ENCODE measurements at regions not wholly inside any gene's neighbourhood (a gene's known extent, or its start where the extent isn't known, plus 50 kb on each side); places are given as distances from the start of the nearest gene placed in this dataset.

GRCh38 chr20:10774357-10774943, 100.7 kb upstream of the JAG1 start:
- Histone ChIP-seq H3K9me3 (no peaks in the 10 kb centered on the region), H2AFZ (ENCODE audit: low read depth) (no peak overlapping the region), H3K79me2 (ENCODE audit: insufficient read depth) (no peaks in the 10 kb centered on the region), H3K9ac (no peak overlapping the region), H3K36me3 (replicated peaks in 1 of 2; ENCODE audit: control insufficient read depth in 1 of 2, insufficient read depth in 2 of 2, low read length in 1 of 2) (no peaks in the 10 kb centered on the region), H3K4me3 (ENCODE audit: low read depth in 2 of 2, low read length in 1 of 2) (no peak overlapping the region), H3K27ac (ENCODE audit: low read depth in 2 of 2, low read length in 1 of 2) (no peak overlapping the region), H3K4me2 (no peak overlapping the region), H3K4me1 (ENCODE audit: control insufficient read depth in 1 of 2, insufficient read depth in 2 of 2, low read depth in 1 of 2, low read length in 1 of 2) (no peaks in the 10 kb centered on the region; a peak in 1 of 4 replicates), H3K27me3 (ENCODE audit: insufficient read depth) (no peaks in the 10 kb centered on the region), H3F3A (replicated peaks; ENCODE audit: insufficient read depth) (no peaks in the 10 kb centered on the region), H4K20me1 (ENCODE audit: insufficient read depth) (no peaks in the 10 kb centered on the region), H3K9me2 (no peaks in the 10 kb centered on the region)
- DNase-seq = no peak
- ChIA-PET CTCF (no interaction called here), POLR2A (no interaction called here)
- TF ChIP-seq FOSL2 (IDR thresholded peaks at IDR 0.05; ENCODE audit: borderline replicate concordance, low read depth) = no peak
- no peak for TF ChIP-seq MEF2A (IDR thresholded peaks at IDR 0.05; ENCODE audit: borderline replicate concordance, low read depth)
- no peak for TF ChIP-seq SIN3A (IDR thresholded peaks at IDR 0.05; ENCODE audit: borderline replicate concordance, low read depth, low read length)
- WGBS (ENCODE audit: low lambda C conversion rate) = 7% methylated on average over 1 of the region's 1 CpG

GRCh38 chr20:10777710-10778109, 103.9 kb upstream of the JAG1 start:
- no peaks in the 10 kb centered on the region; a peak in 1 of 4 replicates for H3K4me1 ChIP-seq (ENCODE audit: control insufficient read depth in 1 of 2, insufficient read depth in 2 of 2, low read depth in 1 of 2, low read length in 1 of 2)
- H3K27ac ChIP-seq (ENCODE audit: low read depth in 2 of 2, low read length in 1 of 2) = no peak overlapping the region
- POLR2A ChIA-PET = no interaction called here
- CTCF ChIA-PET = interaction anchor here (1.0 kb wide), 1 partner anchor 22 kb away, joined by 3 read pairs; no protein-coding TSS in a partner anchor
- no peaks in the 10 kb centered on the region for H3K79me2 ChIP-seq (ENCODE audit: insufficient read depth)
- H3K9me3 ChIP-seq = no peaks in the 10 kb centered on the region
- no peaks in the 10 kb centered on the region for H4K20me1 ChIP-seq (ENCODE audit: insufficient read depth)
- no peak overlapping the region for H2AFZ ChIP-seq (ENCODE audit: low read depth)
- TF ChIP-seq SMC3 (IDR thresholded peaks at IDR 0.05; ENCODE audit: low read depth, low read length) = no peak
- TF ChIP-seq PBX3 (IDR thresholded peaks at IDR 0.05) = no peak
- TF ChIP-seq SIN3A (IDR thresholded peaks at IDR 0.05; ENCODE audit: borderline replicate concordance, low read depth, low read length) = no peak
- TF ChIP-seq GABPA (IDR thresholded peaks at IDR 0.05; ENCODE audit: low read depth) = no peak
- no peak for TF ChIP-seq ELF1 (IDR thresholded peaks at IDR 0.05)
- TF ChIP-seq MEF2A (IDR thresholded peaks at IDR 0.05; ENCODE audit: borderline replicate concordance, low read depth) = no peak
- TF ChIP-seq CHD2 (IDR thresholded peaks at IDR 0.05; ENCODE audit: low read length, partially characterized antibody) = no peak
- no peak for TF ChIP-seq TCF12 (IDR thresholded peaks at IDR 0.05)
- TF ChIP-seq EZH2phosphoT487 (IDR thresholded peaks at IDR 0.05; ENCODE audit: borderline replicate concordance, low read depth) = no peak
- no peak for TF ChIP-seq ZBTB33 (IDR thresholded peaks at IDR 0.05; ENCODE audit: borderline replicate concordance, low read depth)
- TF ChIP-seq RFX5 (IDR thresholded peaks at IDR 0.05; ENCODE audit: low read length) = no peak
- no peak overlapping the region for H3K9ac ChIP-seq
- no peaks in the 10 kb centered on the region for H3K27me3 ChIP-seq (ENCODE audit: insufficient read depth)
- no peaks in the 10 kb centered on the region for H3K36me3 ChIP-seq (replicated peaks in 1 of 2; ENCODE audit: control insufficient read depth in 1 of 2, insufficient read depth in 2 of 2, low read length in 1 of 2)
- H3K9me2 ChIP-seq = no peaks in the 10 kb centered on the region
- WGBS (ENCODE audit: low lambda C conversion rate) = 85% methylated on average over 6 of the region's 6 CpGs
- no peaks in the 10 kb centered on the region for H3F3A ChIP-seq (replicated peaks; ENCODE audit: insufficient read depth)
- DNase-seq = no peak
- no peak overlapping the region for H3K4me3 ChIP-seq (ENCODE audit: low read depth in 2 of 2, low read length in 1 of 2)
- no peak overlapping the region for H3K4me2 ChIP-seq
